Immature natural killer cell (primary cell): ENCODE measurements at regions not wholly inside any gene's neighbourhood (a gene's known extent, or its start where the extent isn't known, plus 50 kb on each side); places are given as distances from the start of the nearest gene placed in this dataset.
"Not testable (repeated sequence)": the region's sequence is repeated elsewhere in the genome, so short reads cannot be mapped to it uniquely, and the experiment has no call there.

Experiments used
- DNase-seq, 3 donors: peaks; one replicate each; pipeline ENCODE4 v3.0.0; 2022; ENCODE audit warnings: mixed read lengths in 1 of 3
- H3K27ac Mint-ChIP-seq, 6 donors: one replicate each; pipeline ENCODE4 v1.8.0; 2020; ENCODE audit warnings: mixed read lengths in 6 of 6, mild to moderate bottlenecking in 5 of 6, inconsistent platforms in 4 of 6, moderate library complexity in 3 of 6
- H3K27me3 Mint-ChIP-seq, 3 donors: one replicate each; pipeline ENCODE4 v1.8.0; 2020 to 2021; ENCODE audit warnings: low read depth in 3 of 3, mild to moderate bottlenecking in 3 of 3, mixed read lengths in 3 of 3, moderate library complexity in 3 of 3, inconsistent platforms in 1 of 3
- H3K36me3 Mint-ChIP-seq, 3 donors: one replicate each; pipeline ENCODE4 v1.8.0; 2020; ENCODE audit warnings: mixed read lengths in 3 of 3, inconsistent platforms in 2 of 3, mild to moderate bottlenecking in 2 of 3
- H3K4me1 Mint-ChIP-seq, 2 donors: one replicate each; pipeline ENCODE4 v1.8.0; 2020; ENCODE audit warnings: inconsistent platforms in 2 of 2, mild to moderate bottlenecking in 2 of 2, mixed read lengths in 2 of 2, moderate library complexity in 1 of 2
- H3K4me3 Mint-ChIP-seq, 5 donors: one replicate each; pipeline ENCODE4 v1.8.0; 2020; ENCODE audit warnings: mild to moderate bottlenecking in 5 of 5, mixed read lengths in 5 of 5, inconsistent platforms in 3 of 5, moderate library complexity in 3 of 5
- H3K9me3 Mint-ChIP-seq, 6 donors: one replicate each; pipeline ENCODE4 v1.8.0; 2020; ENCODE audit warnings: mild to moderate bottlenecking in 6 of 6, mixed read lengths in 6 of 6, inconsistent platforms in 4 of 6, moderate library complexity in 3 of 6

GRCh38 chr7:118349604-118350003 lies 125.1 kb downstream of the ANKRD7 start:
- no peaks in the 10 kb centered on the region for H3K4me1 Mint-ChIP-seq
- H3K9me3 Mint-ChIP-seq: peaks cover 0 to 3% (median 0%) of the 10 kb centered on the region in 6 donors
- H3K4me3 Mint-ChIP-seq: no peak overlapping the region
- no peak for DNase-seq
- no peak overlapping the region for H3K27ac Mint-ChIP-seq
- H3K27me3 Mint-ChIP-seq: no peaks in the 10 kb centered on the region
- no peaks in the 10 kb centered on the region for H3K36me3 Mint-ChIP-seq

DNA sequence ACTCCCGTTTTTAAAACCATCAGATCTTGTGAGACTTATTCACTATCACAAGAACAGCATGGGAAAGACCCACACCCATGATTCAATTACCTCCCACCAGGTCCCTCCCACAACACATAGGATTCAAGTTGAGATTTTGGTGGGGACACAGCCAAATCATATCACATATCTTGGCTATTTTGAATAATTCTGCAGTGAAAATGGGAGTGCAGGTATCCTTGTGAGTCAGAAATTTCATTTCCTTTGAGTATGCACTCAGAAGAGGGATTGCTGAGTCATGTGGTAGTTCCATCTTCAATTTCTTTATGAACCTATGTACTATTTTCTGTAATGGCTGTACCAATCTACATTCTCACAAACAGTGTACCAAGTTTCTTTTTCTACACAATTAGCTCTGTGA lies 125.8 kb downstream of the ANKRD7 start:
- H3K27me3 Mint-ChIP-seq: no peaks in the 10 kb centered on the region
- no peak overlapping the region for H3K4me3 Mint-ChIP-seq
- H3K9me3 Mint-ChIP-seq: peaks cover 0 to 3% (median 0%) of the 10 kb centered on the region in 6 donors
- DNase-seq: no peak
- no peaks in the 10 kb centered on the region for H3K4me1 Mint-ChIP-seq
- H3K27ac Mint-ChIP-seq: no peak overlapping the region
- H3K36me3 Mint-ChIP-seq: no peaks in the 10 kb centered on the region

DNA sequence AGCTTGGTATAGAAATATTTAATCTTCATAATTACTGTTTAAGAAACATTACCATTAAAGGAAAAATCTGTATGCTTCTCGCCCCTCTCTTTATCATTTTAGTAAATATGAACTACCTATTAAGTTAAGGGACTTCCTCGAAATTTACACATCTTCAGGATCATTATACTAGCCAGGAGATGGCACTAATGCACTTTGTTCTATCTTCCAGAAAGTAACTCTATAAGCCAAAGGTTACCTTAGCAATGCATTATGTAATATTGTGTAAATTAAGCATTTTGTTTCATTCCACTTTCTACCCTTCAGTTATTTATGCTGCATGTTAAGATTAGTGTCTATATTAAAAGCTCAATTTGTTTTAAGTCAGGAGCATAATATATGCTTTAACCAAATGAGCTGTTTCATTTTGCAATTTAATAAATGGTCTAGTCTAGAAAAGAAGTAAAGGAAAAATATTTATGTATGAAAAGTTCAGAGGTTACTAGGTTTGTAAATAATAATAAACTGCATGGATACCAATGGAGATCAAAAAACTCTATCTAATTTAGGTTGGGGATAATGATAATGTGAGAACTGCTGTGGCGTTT lies 128.5 kb downstream of the ANKRD7 start:
- no peak overlapping the region for H3K4me3 Mint-ChIP-seq
- H3K36me3 Mint-ChIP-seq: no peaks in the 10 kb centered on the region
- H3K27me3 Mint-ChIP-seq: no peaks in the 10 kb centered on the region

GRCh38 chr7:118366363-118366762 lies 141.9 kb downstream of the ANKRD7 start:
- Mint-ChIP-seq H3K4me3 (no peak overlapping the region), H3K4me1 (no peaks in the 10 kb centered on the region), H3K27ac (no peak overlapping the region), H3K36me3 (no peaks in the 10 kb centered on the region), H3K9me3 (peaks cover 0 to 11% (median 4%) of the 10 kb centered on the region in 6 donors), H3K27me3 (peaks cover 0 to 2% (median 0%) of the 10 kb centered on the region in 3 donors)
- DNase-seq: no peak

More for the DNA sequence above, 128.5 kb downstream of the ANKRD7 start:
- Mint-ChIP-seq H3K9me3 (peaks cover 0 to 6% (median 0%) of the 10 kb centered on the region in 6 donors), H3K27ac (no peak overlapping the region), H3K4me1 (no peaks in the 10 kb centered on the region)
- DNase-seq: no peak

GRCh38 chr7:118368958-118369357 lies 144.5 kb downstream of the ANKRD7 start:
- DNase-seq: no peak
- no peak overlapping the region for H3K27ac Mint-ChIP-seq
- peaks cover 0 to 13% (median 5%) of the 10 kb centered on the region in 6 donors for H3K9me3 Mint-ChIP-seq
- H3K27me3 Mint-ChIP-seq: no peaks in the 10 kb centered on the region
- H3K36me3 Mint-ChIP-seq: no peaks in the 10 kb centered on the region
- H3K4me1 Mint-ChIP-seq: no peaks in the 10 kb centered on the region
- H3K4me3 Mint-ChIP-seq: no peak overlapping the region

GRCh38 chr7:118369987-118370386 lies 145.5 kb downstream of the ANKRD7 start:
- no peaks in the 10 kb centered on the region for H3K4me1 Mint-ChIP-seq
- peaks cover 2 to 13% (median 5%) of the 10 kb centered on the region in 6 donors for H3K9me3 Mint-ChIP-seq
- no peak overlapping the region for H3K27ac Mint-ChIP-seq
- no peaks in the 10 kb centered on the region for H3K36me3 Mint-ChIP-seq
- H3K4me3 Mint-ChIP-seq: no peak overlapping the region
- DNase-seq: no peak
- no peaks in the 10 kb centered on the region for H3K27me3 Mint-ChIP-seq

- no peaks in the 10 kb centered on the region for H3K36me3 Mint-ChIP-seq
- no peaks in the 10 kb centered on the region for H3K4me1 Mint-ChIP-seq
- DNase-seq: no peak
- H3K27me3 Mint-ChIP-seq: no peaks in the 10 kb centered on the region
- no peak overlapping the region for H3K4me3 Mint-ChIP-seq
- peaks cover 0 to 7% (median 4%) of the 10 kb centered on the region in 6 donors for H3K9me3 Mint-ChIP-seq
- H3K27ac Mint-ChIP-seq: no peak overlapping the region
Measured at GRCh38 chr7:118372530-118372929, 148.0 kb downstream of the ANKRD7 start.

- no peaks in the 10 kb centered on the region for H3K36me3 Mint-ChIP-seq
Measured at GRCh38 chr7:118389629-118390028, 165.1 kb downstream of the ANKRD7 start.

GRCh38 chr7:118404211-118404610 lies 179.7 kb downstream of the ANKRD7 start:
- Mint-ChIP-seq H3K27ac (no peak overlapping the region), H3K27me3 (no peaks in the 10 kb centered on the region), H3K4me1 (no peaks in the 10 kb centered on the region), H3K36me3 (no peaks in the 10 kb centered on the region), H3K4me3 (no peak overlapping the region), H3K9me3 (peaks cover 0 to 16% (median 2%) of the 10 kb centered on the region in 6 donors)
- no peak for DNase-seq

More at GRCh38 chr7:118389629-118390028, 165.1 kb downstream of the ANKRD7 start:
- no peak for DNase-seq
- Mint-ChIP-seq H3K9me3 (peaks cover 0 to 7% (median 1%) of the 10 kb centered on the region in 6 donors), H3K27me3 (peaks cover 0 to 1% (median 0%) of the 10 kb centered on the region in 3 donors), H3K27ac (no peak overlapping the region), H3K4me3 (no peak overlapping the region), H3K4me1 (no peaks in the 10 kb centered on the region)

DNA sequence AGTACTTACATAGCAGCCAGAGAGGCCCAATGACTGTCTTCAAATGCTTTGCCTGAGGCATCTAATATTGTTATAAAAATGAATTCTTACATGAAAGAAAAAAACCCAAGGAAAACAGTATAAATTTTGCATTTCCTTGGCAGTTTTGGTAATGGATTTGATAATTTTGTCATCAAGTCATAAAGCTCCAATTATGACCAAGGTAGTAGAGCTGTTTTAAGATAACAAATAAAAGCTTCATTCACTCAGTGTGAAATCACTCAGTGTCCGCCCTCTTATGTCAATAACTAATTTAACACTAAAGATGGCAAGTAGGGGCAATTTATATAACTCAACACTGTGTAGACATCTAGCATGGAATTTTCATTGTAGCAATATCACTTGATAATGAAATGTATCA lies 193.9 kb downstream of the ANKRD7 start:
- H3K9me3 Mint-ChIP-seq: peaks cover 0 to 14% (median 5%) of the 10 kb centered on the region in 6 donors
- H3K4me3 Mint-ChIP-seq: no peak overlapping the region
- no peaks in the 10 kb centered on the region for H3K4me1 Mint-ChIP-seq
- no peaks in the 10 kb centered on the region for H3K36me3 Mint-ChIP-seq
- H3K27ac Mint-ChIP-seq: no peak overlapping the region
- no peak for DNase-seq
- peaks cover 0 to 5% (median 1%) of the 10 kb centered on the region in 3 donors for H3K27me3 Mint-ChIP-seq

DNA sequence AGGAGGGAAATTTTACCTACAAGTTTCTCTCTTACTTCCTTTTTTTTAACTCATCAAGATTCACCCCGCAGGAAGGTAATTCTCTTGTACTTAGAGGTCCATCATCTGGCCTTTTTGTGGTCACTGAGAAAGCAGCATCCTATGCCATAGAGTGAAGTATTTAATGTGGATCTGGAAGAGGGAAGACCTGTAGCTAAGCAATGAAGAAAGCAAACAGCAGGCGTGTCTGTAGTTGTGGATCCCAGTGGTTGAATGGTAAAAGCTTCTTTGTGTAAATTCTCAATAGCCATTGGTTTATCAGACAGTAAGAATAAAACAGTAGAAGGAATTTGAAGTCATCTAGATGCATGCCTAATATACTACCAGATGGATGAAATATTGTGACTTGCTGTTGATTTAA lies 196.4 kb downstream of the ANKRD7 start:
- H3K27me3 Mint-ChIP-seq: peaks cover 0 to 5% (median 1%) of the 10 kb centered on the region in 3 donors
- peaks cover 2 to 17% (median 7%) of the 10 kb centered on the region in 6 donors for H3K9me3 Mint-ChIP-seq
- no peaks in the 10 kb centered on the region for H3K4me1 Mint-ChIP-seq
- DNase-seq: no peak
- H3K27ac Mint-ChIP-seq: no peak overlapping the region
- no peak overlapping the region for H3K4me3 Mint-ChIP-seq
- no peaks in the 10 kb centered on the region for H3K36me3 Mint-ChIP-seq

- H3K27me3 Mint-ChIP-seq: peaks cover 0 to 2% (median 0%) of the 10 kb centered on the region in 3 donors
- DNase-seq: no peak
- no peak overlapping the region for H3K4me3 Mint-ChIP-seq
- no peak overlapping the region for H3K27ac Mint-ChIP-seq
- peaks cover 0 to 4% (median 0%) of the 10 kb centered on the region in 3 donors for H3K36me3 Mint-ChIP-seq
- no peaks in the 10 kb centered on the region for H3K4me1 Mint-ChIP-seq
- H3K9me3 Mint-ChIP-seq: peaks cover 4 to 36% (median 20%) of the 10 kb centered on the region in 6 donors
Measured at GRCh38 chr7:118429141-118429540, 204.6 kb downstream of the ANKRD7 start.

DNA sequence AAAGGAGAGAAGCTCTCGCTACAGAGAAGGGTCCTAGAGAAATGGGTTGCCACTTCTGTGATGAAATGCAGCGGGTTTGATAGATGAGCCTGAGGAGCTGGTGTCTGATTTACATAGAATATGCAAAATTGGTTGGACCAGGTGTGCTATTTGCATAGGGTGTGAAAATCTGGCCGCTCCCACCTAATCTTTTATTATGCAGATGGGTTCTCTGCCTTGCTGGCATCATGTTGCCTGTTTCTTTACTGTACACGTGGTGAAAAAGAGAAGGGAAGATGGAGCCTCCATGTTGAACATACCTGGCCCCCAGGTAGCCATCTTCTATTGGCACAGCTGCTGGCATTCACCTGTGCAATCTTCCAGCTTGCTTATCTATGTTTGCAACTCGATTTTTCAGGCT lies 212.2 kb downstream of the ANKRD7 start:
- peaks cover 1 to 4% (median 2%) of the 10 kb centered on the region in 3 donors for H3K27me3 Mint-ChIP-seq
- no peak overlapping the region for H3K4me3 Mint-ChIP-seq
- no peaks in the 10 kb centered on the region for H3K4me1 Mint-ChIP-seq
- no peak for DNase-seq
- H3K9me3 Mint-ChIP-seq: peaks cover 13 to 68% (median 30%) of the 10 kb centered on the region in 6 donors
- H3K36me3 Mint-ChIP-seq: peaks cover 0 to 4% (median 0%) of the 10 kb centered on the region in 3 donors
- no peak overlapping the region for H3K27ac Mint-ChIP-seq

DNA sequence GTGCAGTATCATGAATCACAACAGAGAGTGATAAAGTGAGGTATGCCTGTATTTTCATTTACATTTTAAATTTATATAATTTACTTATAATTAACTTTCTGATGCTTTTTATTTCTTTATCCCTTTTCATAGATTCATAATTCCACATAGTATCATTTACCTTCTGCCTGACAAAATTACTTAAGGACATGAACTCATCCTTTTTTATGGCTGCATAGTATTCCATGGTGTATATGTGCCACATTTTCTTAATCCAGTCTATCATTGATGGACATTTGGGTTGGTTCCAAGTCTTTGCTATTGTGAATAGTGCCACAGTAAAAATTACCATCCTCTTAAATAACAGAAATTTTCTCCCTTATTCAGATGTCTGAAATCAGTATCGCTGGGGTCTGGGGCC lies 224.5 kb downstream of the ANKRD7 start:
- H3K4me1 Mint-ChIP-seq, DNase-seq, H3K27me3 Mint-ChIP-seq, H3K4me3 Mint-ChIP-seq, H3K36me3 Mint-ChIP-seq, H3K27ac Mint-ChIP-seq: not testable (repeated sequence)
- H3K9me3 Mint-ChIP-seq: peaks cover 5 to 19% (median 13%) of the 10 kb centered on the region in 6 donors
